ENCODE measurements at regions not wholly inside any gene's neighbourhood (a gene's known extent, or its start where the extent isn't known, plus 50 kb on each side); places are given as distances from the start of the nearest gene placed in this dataset.

DNA sequence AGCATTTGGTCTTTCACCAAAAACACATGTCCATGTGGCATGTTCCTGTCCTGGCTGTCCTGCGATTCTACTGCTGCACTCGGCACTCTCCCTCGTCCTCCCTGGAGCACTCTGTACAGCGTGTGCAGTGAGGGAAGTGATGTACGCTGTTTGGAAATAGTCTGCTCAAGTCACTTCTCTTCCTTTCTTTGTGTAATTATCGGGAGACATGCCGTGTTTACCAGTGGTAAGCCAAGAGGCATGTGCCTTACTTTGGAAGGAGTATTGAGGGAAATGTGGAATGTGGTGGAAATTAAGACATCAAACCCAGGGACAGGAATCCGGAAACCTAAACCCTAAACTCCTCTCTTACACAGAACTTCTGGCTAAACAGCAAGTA lies 268.5 kb upstream of the FOXQ1 start:
- TF ChIP-seq POLR2AphosphoS5 (IDR thresholded peaks at IDR 0.05; ENCODE audit: low read depth, low read length) (no peak), TAF1 (IDR thresholded peaks at IDR 0.05; ENCODE audit: borderline replicate concordance, insufficient read depth, low read length) (no peak), SIN3A (IDR thresholded peaks at IDR 0.05; ENCODE audit: borderline replicate concordance, insufficient read depth, low read length) (no peak), FOXP2 (optimal IDR thresholded peaks at IDR 0.05; ENCODE audit: borderline replicate concordance, extremely low read depth, extremely low read length, insufficient read depth) (no peak)
- TF ChIP-seq, protein P1, sequence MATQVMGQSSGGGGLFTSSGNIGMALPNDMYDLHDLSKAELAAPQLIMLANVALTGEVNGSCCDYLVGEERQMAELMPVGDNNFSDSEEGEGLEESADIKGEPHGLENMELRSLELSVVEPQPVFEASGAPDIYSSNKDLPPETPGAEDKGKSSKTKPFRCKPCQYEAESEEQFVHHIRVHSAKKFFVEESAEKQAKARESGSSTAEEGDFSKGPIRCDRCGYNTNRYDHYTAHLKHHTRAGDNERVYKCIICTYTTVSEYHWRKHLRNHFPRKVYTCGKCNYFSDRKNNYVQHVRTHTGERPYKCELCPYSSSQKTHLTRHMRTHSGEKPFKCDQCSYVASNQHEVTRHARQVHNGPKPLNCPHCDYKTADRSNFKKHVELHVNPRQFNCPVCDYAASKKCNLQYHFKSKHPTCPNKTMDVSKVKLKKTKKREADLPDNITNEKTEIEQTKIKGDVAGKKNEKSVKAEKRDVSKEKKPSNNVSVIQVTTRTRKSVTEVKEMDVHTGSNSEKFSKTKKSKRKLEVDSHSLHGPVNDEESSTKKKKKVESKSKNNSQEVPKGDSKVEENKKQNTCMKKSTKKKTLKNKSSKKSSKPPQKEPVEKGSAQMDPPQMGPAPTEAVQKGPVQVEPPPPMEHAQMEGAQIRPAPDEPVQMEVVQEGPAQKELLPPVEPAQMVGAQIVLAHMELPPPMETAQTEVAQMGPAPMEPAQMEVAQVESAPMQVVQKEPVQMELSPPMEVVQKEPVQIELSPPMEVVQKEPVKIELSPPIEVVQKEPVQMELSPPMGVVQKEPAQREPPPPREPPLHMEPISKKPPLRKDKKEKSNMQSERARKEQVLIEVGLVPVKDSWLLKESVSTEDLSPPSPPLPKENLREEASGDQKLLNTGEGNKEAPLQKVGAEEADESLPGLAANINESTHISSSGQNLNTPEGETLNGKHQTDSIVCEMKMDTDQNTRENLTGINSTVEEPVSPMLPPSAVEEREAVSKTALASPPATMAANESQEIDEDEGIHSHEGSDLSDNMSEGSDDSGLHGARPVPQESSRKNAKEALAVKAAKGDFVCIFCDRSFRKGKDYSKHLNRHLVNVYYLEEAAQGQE (IDR thresholded peaks at IDR 0.05; ENCODE audit: insufficient read depth in 1 of 2, low read depth in 2 of 2, low read length in 2 of 2), result no peak
